Erythroblast (primary cell): ENCODE measurements at regions not wholly inside any gene's neighbourhood (a gene's known extent, or its start where the extent isn't known, plus 50 kb on each side); places are given as distances from the start of the nearest gene placed in this dataset.

Experiments used
- GATA1 ChIP-seq: IDR thresholded peaks from 2 replicates; pipeline ENCODE4 v1.6.1; 2011; ENCODE audit warnings: low read depth, mild to moderate bottlenecking, control low read depth, low read length, moderate library complexity
- POLR2A ChIP-seq: IDR thresholded peaks from 2 replicates; pipeline ENCODE4 v1.6.1; 2011; ENCODE audit warnings: mild to moderate bottlenecking, low read length

DNA sequence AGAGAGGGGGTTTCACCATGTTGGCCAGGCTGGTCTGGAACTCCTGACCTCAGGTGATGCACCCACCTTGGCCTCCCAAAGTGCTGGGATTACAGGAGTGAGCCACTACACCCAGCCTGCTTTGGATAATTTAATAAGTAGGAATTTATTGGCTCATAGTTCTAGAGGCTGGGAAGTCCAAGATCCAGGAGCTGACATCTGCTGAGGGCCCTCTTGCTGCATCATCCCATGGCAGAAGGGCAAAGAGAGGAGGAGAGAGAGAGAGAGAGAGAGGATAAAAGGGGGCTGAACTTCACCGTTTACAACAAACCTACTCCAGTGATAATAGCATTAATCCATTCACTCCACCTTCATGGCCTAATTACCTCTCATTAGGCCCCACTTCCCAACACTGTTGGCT, 62.0 kb upstream of the HES1 start:
- TF ChIP-seq POLR2A (no peak), GATA1 (no peak)
